UCSD-AML1 (cell line): ENCODE measurements at regions not wholly inside any gene's neighbourhood (a gene's known extent, or its start where the extent isn't known, plus 50 kb on each side); places are given as distances from the start of the nearest gene placed in this dataset.
A peak's percentile ranks its signal among the peaks of the same experiment; 100 is the strongest.

Source experiments
- DNase-seq: peaks from one replicate; lab custom pipeline; 2025; ENCODE audit not compliant: unreplicated experiment; lab: John Stamatoyannopoulos, UW

- DNase-seq, result no peak
These were observed 1040.7 kb upstream of the B3GALT2 start for GRCh38 chr1:194227161-194227560.

- peak; percentile 4 for DNase-seq
These were observed 1039.4 kb upstream of the B3GALT2 start for GRCh38 chr1:194225821-194226220.

GRCh38 chr1:194223596-194223995 is 1037.2 kb upstream of the B3GALT2 start:
- no peak for DNase-seq

- DNase-seq, result no peak
These were observed 1029.0 kb upstream of the B3GALT2 start for GRCh38 chr1:194215448-194215847.

- DNase-seq, result no peak
These were observed 1028.3 kb upstream of the B3GALT2 start for GRCh38 chr1:194214735-194215134.

GRCh38 chr1:194209920-194210319 is 1023.5 kb upstream of the B3GALT2 start:
- no peak for DNase-seq

GRCh38 chr1:194208674-194209073 is 1022.3 kb upstream of the B3GALT2 start:
- no peak for DNase-seq

- no peak for DNase-seq
These were observed 1010.1 kb upstream of the B3GALT2 start for GRCh38 chr1:194196562-194196961.

GRCh38 chr1:194194724-194195123 is 1008.3 kb upstream of the B3GALT2 start:
- DNase-seq, result no peak

GRCh38 chr1:194184974-194185373 is 998.6 kb upstream of the B3GALT2 start:
- no peak for DNase-seq

GRCh38 chr1:194184425-194184824 is 998.0 kb upstream of the B3GALT2 start:
- DNase-seq, result no peak

- no peak for DNase-seq
These were observed 995.4 kb upstream of the B3GALT2 start for GRCh38 chr1:194181845-194182244.

GRCh38 chr1:194176212-194176611 is 989.8 kb upstream of the B3GALT2 start:
- no peak for DNase-seq

GRCh38 chr1:194175251-194175650 is 988.8 kb upstream of the B3GALT2 start:
- no peak for DNase-seq

GRCh38 chr1:194174528-194174927 is 988.1 kb upstream of the B3GALT2 start:
- DNase-seq, result no peak

GRCh38 chr1:194171596-194171995 is 985.2 kb upstream of the B3GALT2 start:
- DNase-seq, result no peak

GRCh38 chr1:194167956-194168640 is 981.7 kb upstream of the B3GALT2 start:
- DNase-seq, result no peak

- DNase-seq, result no peak
These were observed 978.3 kb upstream of the B3GALT2 start for GRCh38 chr1:194164755-194165154.

GRCh38 chr1:194161591-194161990 is 975.2 kb upstream of the B3GALT2 start:
- no peak for DNase-seq

GRCh38 chr1:194159941-194160340 is 973.5 kb upstream of the B3GALT2 start:
- DNase-seq, result no peak

GRCh38 chr1:194155962-194156361 is 969.5 kb upstream of the B3GALT2 start:
- no peak for DNase-seq

GRCh38 chr1:194151056-194151455 is 964.6 kb upstream of the B3GALT2 start:
- no peak for DNase-seq

- no peak for DNase-seq
These were observed 963.8 kb upstream of the B3GALT2 start for GRCh38 chr1:194150242-194150641.
